Erythroblast (primary cell): ENCODE measurements at regions not wholly inside any gene's neighbourhood (a gene's known extent, or its start where the extent isn't known, plus 50 kb on each side); places are given as distances from the start of the nearest gene placed in this dataset.

ENCODE experiments used
- GATA1 ChIP-seq: IDR thresholded peaks from 2 replicates; pipeline ENCODE4 v1.6.1; 2011; ENCODE audit warnings: low read depth, mild to moderate bottlenecking, control low read depth, low read length, moderate library complexity
- POLR2A ChIP-seq: IDR thresholded peaks from 2 replicates; pipeline ENCODE4 v1.6.1; 2011; ENCODE audit warnings: mild to moderate bottlenecking, low read length

DNA sequence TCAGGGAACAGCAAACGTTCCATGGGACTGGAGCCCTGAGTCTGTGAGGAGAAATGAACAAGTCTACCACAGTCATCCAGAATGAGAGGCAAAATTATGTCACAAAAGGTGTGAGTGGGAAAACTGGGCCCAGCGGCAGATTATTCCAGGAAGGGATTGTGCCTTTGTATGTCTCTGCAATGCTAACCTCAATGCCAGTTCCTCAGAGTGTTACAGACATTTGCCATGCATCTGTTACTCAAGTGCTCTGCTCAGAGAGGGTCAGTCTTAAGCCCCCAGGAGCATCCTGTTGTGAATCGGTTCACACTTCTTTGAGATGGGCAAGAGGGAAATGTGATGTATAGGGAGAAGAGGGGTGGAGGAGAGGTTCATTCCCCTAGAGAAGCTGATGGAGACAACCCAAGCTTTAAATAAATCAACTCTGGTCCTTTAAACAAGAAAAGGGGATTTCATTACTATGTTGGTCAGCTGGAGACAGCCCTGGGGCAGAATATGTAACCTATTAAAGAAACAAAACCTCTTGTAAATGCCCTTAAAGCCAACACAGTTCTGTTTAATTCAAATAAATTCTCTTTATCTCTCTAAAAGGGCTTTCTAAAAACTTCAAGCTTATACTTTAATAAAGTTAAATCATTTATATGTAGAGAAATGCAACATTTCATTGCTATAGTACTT lies 85.9 kb upstream of the GRB10 start:
- TF ChIP-seq POLR2A (no peak), GATA1 (no peak)
